Tibial nerve (tissue), 4 donors: ENCODE measurements at regions not wholly inside any gene's neighbourhood (a gene's known extent, or its start where the extent isn't known, plus 50 kb on each side); places are given as distances from the start of the nearest gene placed in this dataset.

ENCODE experiments used
- DNase-seq, 2 donors: peaks; one replicate each; pipeline ENCODE4 v3.0.0-alpha.2; 2019; ENCODE audit warnings: low spot score in 2 of 2
- H3K27ac ChIP-seq, 4 donors: fragments of 200-600 bp; sonication (generic) in 3 of 4; one replicate each; pipeline ENCODE4 v1.5.1; 2017 to 2019; ENCODE audit warnings: mild to moderate bottlenecking in 1 of 4
- H3K27me3 ChIP-seq, 2 donors: fragments of 200-600 bp; sonication (generic) in 1 of 2; one replicate each; pipeline versions ENCODE4 v1.5.1 to v1.6.0; 2017 to 2019
- H3K36me3 ChIP-seq, 3 donors: fragments of 200-600 bp; sonication (generic); one replicate each; pipeline ENCODE4 v1.5.1; 2018 to 2019
- H3K4me1 ChIP-seq, 4 donors: fragments of 200-600 bp; sonication (generic) in 3 of 4; one replicate each; pipeline ENCODE4 v1.5.1; 2017 to 2019
- H3K4me3 ChIP-seq, 4 donors: fragments of 200-600 bp; sonication (generic) in 3 of 4; one replicate each; pipeline ENCODE4 v1.5.1; 2017 to 2019; ENCODE audit warnings: mild to moderate bottlenecking in 1 of 4, moderate library complexity in 1 of 4
- H3K9me3 ChIP-seq, 4 donors: fragments of 200-600 bp; sonication (generic) in 3 of 4; one replicate each; pipeline ENCODE4 v1.5.1; 2017 to 2019
- EP300 ChIP-seq, 2 donors: sonication (generic); formaldehyde crosslinking; IDR thresholded peaks; one replicate each; pipeline ENCODE4 v1.6.1; 2017; ENCODE audit warnings: antibody characterized with exemption in 2 of 2, mild to moderate bottlenecking in 1 of 2
- POLR2A ChIP-seq, 2 donors: fragments of 450-650 bp; IDR thresholded peaks; one replicate each; pipeline ENCODE4 v1.6.1; 2017; ENCODE audit warnings: antibody characterized with exemption in 2 of 2, mild to moderate bottlenecking in 2 of 2, moderate library complexity in 2 of 2
- WGBS, 2 donors: methylation state at CpG; one replicate each; pipeline ENCODE4 v1.1.5; 2018; 5-methylcytosine and 5-hydroxymethylcytosine counted together
- TF ChIP-seq, protein P1 (sequence below), 5 experiments: fragments of 200-600 bp in 3 of 5; fragments of 450-650 bp in 2 of 5; sonication (generic) in 3 of 5; IDR thresholded peaks; one replicate each; pipeline ENCODE4 v1.5.1; 2016 to 2019; ENCODE audit warnings: antibody characterized with exemption in 5 of 5, mild to moderate bottlenecking in 3 of 5, moderate library complexity in 2 of 5

DNA sequence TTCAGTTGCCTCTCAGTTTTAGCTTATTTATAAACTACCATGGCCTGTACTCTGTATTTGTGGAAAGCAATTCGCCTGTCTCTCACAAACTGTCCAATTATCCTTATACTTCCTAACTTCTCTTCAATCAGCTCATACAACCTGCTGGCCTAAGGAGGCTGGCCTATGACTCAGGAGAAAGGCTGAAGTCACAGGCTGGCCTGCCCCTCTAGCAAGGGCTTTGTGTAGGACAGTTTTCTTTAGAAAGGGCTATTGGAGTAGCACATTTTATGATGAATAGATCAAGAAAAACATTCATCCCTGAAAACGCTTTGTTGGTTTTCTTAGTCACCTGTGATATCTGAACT, 988.7 kb upstream of the ARRDC3 start:
- TF ChIP-seq, protein P1, sequence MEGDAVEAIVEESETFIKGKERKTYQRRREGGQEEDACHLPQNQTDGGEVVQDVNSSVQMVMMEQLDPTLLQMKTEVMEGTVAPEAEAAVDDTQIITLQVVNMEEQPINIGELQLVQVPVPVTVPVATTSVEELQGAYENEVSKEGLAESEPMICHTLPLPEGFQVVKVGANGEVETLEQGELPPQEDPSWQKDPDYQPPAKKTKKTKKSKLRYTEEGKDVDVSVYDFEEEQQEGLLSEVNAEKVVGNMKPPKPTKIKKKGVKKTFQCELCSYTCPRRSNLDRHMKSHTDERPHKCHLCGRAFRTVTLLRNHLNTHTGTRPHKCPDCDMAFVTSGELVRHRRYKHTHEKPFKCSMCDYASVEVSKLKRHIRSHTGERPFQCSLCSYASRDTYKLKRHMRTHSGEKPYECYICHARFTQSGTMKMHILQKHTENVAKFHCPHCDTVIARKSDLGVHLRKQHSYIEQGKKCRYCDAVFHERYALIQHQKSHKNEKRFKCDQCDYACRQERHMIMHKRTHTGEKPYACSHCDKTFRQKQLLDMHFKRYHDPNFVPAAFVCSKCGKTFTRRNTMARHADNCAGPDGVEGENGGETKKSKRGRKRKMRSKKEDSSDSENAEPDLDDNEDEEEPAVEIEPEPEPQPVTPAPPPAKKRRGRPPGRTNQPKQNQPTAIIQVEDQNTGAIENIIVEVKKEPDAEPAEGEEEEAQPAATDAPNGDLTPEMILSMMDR (IDR thresholded peaks at IDR 0.05): no peak
- Histone ChIP-seq H3K4me3 (no peak overlapping the region), H3K27me3 (no peaks in the 10 kb centered on the region), H3K27ac (no peak overlapping the region), H3K9me3 (peaks cover 0 to 5% (median 1%) of the 10 kb centered on the region in 4 donors), H3K4me1 (no peaks in the 10 kb centered on the region), H3K36me3 (no peaks in the 10 kb centered on the region)
- 80 to 87% methylated on average over 2 of the region's 2 CpGs for WGBS, 2 donors
- no peak for DNase-seq

DNA sequence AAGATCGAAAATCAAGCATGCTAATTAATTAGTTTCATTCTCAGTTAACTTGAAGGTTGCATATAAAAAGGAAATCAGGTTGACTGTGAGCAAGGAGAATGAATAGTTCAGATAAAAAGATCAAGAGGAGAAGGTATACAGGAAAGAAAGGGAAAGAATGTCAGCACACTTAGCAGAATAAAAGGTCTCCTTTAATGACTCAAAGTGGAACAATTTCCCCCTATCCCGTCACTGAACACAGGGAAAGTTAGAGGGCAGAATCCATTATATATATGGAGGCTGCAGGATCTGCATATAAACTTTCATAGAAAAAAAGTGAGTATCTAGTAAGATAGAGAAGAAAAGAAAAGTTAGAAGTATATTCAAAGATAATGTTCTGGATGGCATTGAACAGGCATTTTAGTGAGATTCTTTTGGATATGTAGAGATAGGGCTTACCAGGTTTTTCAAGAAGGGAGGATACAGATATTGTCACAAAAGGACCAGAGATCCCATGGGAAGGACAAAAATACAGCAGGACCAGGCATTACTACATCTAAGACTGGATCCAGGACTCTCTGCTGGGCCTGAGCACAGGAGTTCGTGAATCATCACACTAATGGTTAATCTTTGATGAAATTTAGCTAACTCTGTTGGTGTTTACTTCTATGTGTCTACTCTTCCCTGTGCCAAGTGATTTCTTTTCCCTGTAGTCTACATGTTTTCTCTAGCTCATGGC, 988.2 kb upstream of the ARRDC3 start:
- DNase-seq: no peak
- H3K27me3 ChIP-seq: no peaks in the 10 kb centered on the region
- no peaks in the 10 kb centered on the region for H3K36me3 ChIP-seq
- WGBS, 2 donors: 81 to 83% methylated on average over 3 of the region's 3 CpGs
- TF ChIP-seq EP300 (IDR thresholded peaks at IDR 0.05) (no peak), POLR2A (IDR thresholded peaks at IDR 0.05) (no peak)
- TF ChIP-seq, protein P1 (IDR thresholded peaks at IDR 0.05): no peak
- no peaks in the 10 kb centered on the region for H3K4me1 ChIP-seq
- peaks cover 0 to 5% (median 1%) of the 10 kb centered on the region in 4 donors for H3K9me3 ChIP-seq
- H3K4me3 ChIP-seq: no peak overlapping the region
- no peak overlapping the region for H3K27ac ChIP-seq

DNA sequence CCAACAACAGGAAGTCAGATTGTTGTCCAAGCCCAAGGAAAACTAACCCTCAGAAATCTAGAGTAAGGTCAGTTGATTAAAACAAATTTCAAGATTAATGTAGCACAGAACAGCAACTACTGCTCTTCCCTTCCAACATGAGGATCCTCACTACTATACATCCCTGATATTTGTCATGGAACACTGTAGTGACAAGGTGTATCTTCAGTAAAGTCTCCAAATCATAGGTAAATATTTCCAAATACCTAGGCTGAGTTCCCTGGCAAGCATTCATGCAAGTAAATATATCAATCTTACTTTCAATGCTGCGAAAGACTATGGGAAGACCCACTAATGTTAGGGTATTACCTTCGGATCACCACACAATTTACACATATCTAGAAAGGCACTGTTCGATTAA, 986.9 kb upstream of the ARRDC3 start:
- Histone ChIP-seq H3K36me3 (no peaks in the 10 kb centered on the region), H3K27ac (no peak overlapping the region), H3K27me3 (no peaks in the 10 kb centered on the region), H3K4me3 (no peak overlapping the region), H3K9me3 (peaks cover 0 to 5% (median 1%) of the 10 kb centered on the region in 4 donors), H3K4me1 (no peaks in the 10 kb centered on the region)
- TF ChIP-seq POLR2A (IDR thresholded peaks at IDR 0.05) (no peak), EP300 (IDR thresholded peaks at IDR 0.05) (no peak)
- TF ChIP-seq, protein P1 (IDR thresholded peaks at IDR 0.05): no peak
- no peak for DNase-seq
- WGBS, 2 donors: 95% methylated on average over 3 of the region's 3 CpGs

DNA sequence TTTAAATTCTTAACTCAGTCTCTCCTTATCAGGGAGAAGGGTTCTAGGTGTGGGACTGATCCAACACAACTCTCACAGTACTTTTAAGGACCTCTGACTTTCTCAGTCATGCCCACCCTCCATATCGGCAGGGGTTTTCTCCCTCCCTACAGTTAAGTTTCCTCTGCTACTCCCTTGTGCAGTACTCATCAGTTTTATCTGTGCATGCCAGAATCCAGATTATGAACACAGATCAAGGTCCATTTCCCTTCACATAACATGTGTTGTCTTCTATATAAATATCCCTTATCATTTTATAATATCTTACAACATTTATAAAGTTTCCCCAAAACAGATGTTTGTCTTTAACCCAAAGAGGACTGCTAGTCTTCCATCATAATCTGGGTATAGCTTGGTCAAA, 986.5 kb upstream of the ARRDC3 start:
- Histone ChIP-seq H3K4me3 (no peak overlapping the region), H3K27ac (no peak overlapping the region), H3K27me3 (no peaks in the 10 kb centered on the region), H3K9me3 (peaks cover 0 to 3% (median under 1%) of the 10 kb centered on the region in 4 donors), H3K36me3 (no peaks in the 10 kb centered on the region), H3K4me1 (no peaks in the 10 kb centered on the region)
- TF ChIP-seq EP300 (IDR thresholded peaks at IDR 0.05): no peak
- TF ChIP-seq, protein P1 (IDR thresholded peaks at IDR 0.05): no peak
- TF ChIP-seq POLR2A (IDR thresholded peaks at IDR 0.05): no peak
- no peak for DNase-seq
- 95 to 100% methylated on average over 1 of the region's 1 CpG for WGBS, 2 donors

DNA sequence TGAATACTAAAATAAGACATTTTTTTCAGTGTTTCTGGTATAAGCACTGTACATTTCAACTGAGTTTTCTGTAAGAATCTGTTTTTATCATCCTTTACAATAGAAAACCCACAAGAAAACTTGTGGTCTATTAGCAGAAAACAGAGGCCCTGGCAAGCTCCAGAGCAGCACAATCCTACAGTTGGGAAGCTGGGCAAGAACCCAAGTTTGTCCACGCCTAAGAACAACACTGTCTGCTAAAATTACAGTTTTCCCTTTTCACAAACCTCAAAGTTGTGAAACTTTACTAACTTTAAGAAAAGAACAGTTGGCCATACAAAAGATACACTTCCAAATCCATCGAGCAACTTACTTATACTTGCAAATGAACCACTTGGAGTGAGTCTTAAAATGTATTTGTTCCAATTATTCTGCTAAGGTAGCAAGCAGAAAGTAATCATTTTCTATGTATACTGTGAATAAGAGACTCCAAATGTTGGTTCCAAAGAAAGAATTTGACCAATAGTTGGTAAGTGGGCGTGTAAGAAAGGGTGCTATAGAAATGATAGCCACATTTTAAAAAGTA, 982.0 kb upstream of the ARRDC3 start:
- no peak overlapping the region for H3K27ac ChIP-seq
- H3K27me3 ChIP-seq: no peaks in the 10 kb centered on the region
- peaks cover 0 to 3% (median 0%) of the 10 kb centered on the region in 4 donors for H3K9me3 ChIP-seq
- TF ChIP-seq EP300 (IDR thresholded peaks at IDR 0.05) (no peak), POLR2A (IDR thresholded peaks at IDR 0.05) (no peak)
- TF ChIP-seq, protein P1 (IDR thresholded peaks at IDR 0.05): no peak
- peak in 1 of 2 donors; percentile 40 for DNase-seq
- no peak overlapping the region for H3K4me3 ChIP-seq
- no peaks in the 10 kb centered on the region for H3K4me1 ChIP-seq
- no peaks in the 10 kb centered on the region for H3K36me3 ChIP-seq
- 51 to 56% methylated on average over 3 of the region's 3 CpGs for WGBS, 2 donors
